ENCODE measurements at regions not wholly inside any gene's neighbourhood (a gene's known extent, or its start where the extent isn't known, plus 50 kb on each side); places are given as distances from the start of the nearest gene placed in this dataset.

DNA sequence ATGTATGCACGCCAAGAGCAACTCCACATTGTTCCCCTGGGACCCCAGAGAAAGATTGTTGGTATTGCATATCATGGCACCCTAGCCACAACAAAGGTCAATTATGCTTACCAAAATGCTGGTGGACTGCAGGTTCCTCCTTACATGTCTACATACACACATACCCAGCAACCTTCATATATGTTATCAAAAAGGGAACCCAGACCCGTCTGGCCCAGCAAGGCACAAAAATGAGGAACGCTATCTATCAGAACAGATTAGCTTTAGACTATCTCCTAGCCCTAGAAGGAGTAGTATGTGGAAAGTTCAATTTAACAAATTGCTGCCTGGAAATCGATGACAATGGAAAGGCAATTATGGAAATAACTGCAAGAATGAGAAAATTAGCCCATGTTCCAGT lies 61.5 kb downstream of the DHRS2 start:
- Histone ChIP-seq H3K27me3 (ENCODE audit: insufficient read depth, low read depth) (no peaks in the 10 kb centered on the region), H3K4me2 (no peak overlapping the region), H3K4me1 (replicated peaks; ENCODE audit: insufficient read depth) (peaks cover 43% of the 10 kb centered on the region), H3F3A (ENCODE audit: insufficient read depth, low read depth) (peaks cover 31% of the 10 kb centered on the region), H3K9me2 (ENCODE audit: insufficient read depth) (no peaks in the 10 kb centered on the region), H3K36me3 (ENCODE audit: low read depth) (peaks cover 4% of the 10 kb centered on the region; the same call in 1 of the 2 replicates), H4K20me1 (ENCODE audit: insufficient read depth) (no peaks in the 10 kb centered on the region), H3K27ac (no peak overlapping the region), H2AFZ (no peak overlapping the region), H3K4me3 (no peak overlapping the region), H3K79me2 (ENCODE audit: low read depth) (no peaks in the 10 kb centered on the region), H3K9me3 (ENCODE audit: insufficient read depth, low read depth) (peaks cover 7% of the 10 kb centered on the region; the same call in 1 of the 2 replicates)
- POLR2A ChIA-PET (ENCODE audit: unreplicated experiment), result no interaction called here
- no peak for DNase-seq
- intact Hi-C loops (cut with micrococcal nuclease; ENCODE audit: unreplicated experiment), result no loop called here
- CTCF ChIA-PET, result no interaction called here
- TF ChIP-seq, protein P1, sequence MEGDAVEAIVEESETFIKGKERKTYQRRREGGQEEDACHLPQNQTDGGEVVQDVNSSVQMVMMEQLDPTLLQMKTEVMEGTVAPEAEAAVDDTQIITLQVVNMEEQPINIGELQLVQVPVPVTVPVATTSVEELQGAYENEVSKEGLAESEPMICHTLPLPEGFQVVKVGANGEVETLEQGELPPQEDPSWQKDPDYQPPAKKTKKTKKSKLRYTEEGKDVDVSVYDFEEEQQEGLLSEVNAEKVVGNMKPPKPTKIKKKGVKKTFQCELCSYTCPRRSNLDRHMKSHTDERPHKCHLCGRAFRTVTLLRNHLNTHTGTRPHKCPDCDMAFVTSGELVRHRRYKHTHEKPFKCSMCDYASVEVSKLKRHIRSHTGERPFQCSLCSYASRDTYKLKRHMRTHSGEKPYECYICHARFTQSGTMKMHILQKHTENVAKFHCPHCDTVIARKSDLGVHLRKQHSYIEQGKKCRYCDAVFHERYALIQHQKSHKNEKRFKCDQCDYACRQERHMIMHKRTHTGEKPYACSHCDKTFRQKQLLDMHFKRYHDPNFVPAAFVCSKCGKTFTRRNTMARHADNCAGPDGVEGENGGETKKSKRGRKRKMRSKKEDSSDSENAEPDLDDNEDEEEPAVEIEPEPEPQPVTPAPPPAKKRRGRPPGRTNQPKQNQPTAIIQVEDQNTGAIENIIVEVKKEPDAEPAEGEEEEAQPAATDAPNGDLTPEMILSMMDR (conservative IDR thresholded peaks at IDR 0.05), result no peak
- no TSS peak for BruUV-seq (replicated peaks)

DNA sequence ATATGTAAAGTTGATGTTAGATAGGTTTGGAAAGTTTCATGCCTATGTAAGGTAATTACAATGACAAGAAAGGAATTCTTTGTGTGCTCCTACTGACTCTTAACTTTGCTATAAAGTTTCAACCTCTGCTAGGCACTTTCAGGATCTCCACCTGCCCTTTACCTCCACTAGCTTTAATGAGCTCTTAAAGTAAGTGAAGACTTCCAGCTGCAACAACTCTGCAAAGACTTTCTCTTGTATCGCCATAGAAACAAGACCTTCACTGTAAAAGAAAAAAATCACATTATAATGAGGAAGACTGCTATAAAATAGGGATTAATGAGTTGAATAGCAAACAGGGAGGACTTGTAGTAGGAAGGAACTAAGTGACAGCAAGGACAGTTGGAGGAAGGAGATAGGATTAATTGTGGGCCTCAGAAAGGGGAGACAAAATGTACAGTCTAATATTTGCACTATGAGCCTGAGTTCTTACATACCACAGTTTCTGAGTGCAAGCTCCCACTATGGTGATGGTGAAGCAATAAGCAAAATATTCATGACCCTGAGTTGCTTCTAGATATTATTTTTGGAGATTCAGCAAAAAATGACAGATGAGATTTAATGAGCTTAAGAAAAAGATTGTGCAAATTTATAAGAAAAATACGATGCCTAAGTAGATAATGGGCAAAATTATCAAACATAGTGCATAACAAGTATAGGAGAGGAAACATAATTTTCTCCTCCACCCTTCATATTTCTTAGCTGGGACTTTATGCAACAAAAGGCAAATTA lies 66.7 kb downstream of the DHRS2 start:
- no peaks in the 10 kb centered on the region for H3K9me2 ChIP-seq (ENCODE audit: insufficient read depth)
- H3K4me3 ChIP-seq, result no peak overlapping the region
- H3K4me2 ChIP-seq, result no peak overlapping the region
- no peak for DNase-seq
- peaks cover 21% of the 10 kb centered on the region; the same call in 1 of the 2 replicates for H3K9me3 ChIP-seq (ENCODE audit: insufficient read depth, low read depth)
- intact Hi-C loops (cut with micrococcal nuclease; ENCODE audit: unreplicated experiment), result no loop called here
- H2AFZ ChIP-seq, result no peak overlapping the region
- ChIA-PET POLR2A (ENCODE audit: unreplicated experiment) (no interaction called here), CTCF (no interaction called here)
- H3F3A ChIP-seq (ENCODE audit: insufficient read depth, low read depth), result no peaks in the 10 kb centered on the region
- no peaks in the 10 kb centered on the region for H4K20me1 ChIP-seq (ENCODE audit: insufficient read depth)
- H3K27ac ChIP-seq, result no peak overlapping the region
- H3K36me3 ChIP-seq (ENCODE audit: low read depth), result peaks cover 18% of the 10 kb centered on the region
- H3K79me2 ChIP-seq (ENCODE audit: low read depth), result no peaks in the 10 kb centered on the region
- H3K4me1 ChIP-seq (replicated peaks; ENCODE audit: insufficient read depth), result no peaks in the 10 kb centered on the region
- TF ChIP-seq, protein P1 (conservative IDR thresholded peaks at IDR 0.05), result no peak
- TF ChIP-seq EZH2 (IDR thresholded peaks at IDR 0.05; ENCODE audit: low read depth), result no peak
- no TSS peak for BruUV-seq (replicated peaks)
- H3K27me3 ChIP-seq (ENCODE audit: insufficient read depth, low read depth), result no peaks in the 10 kb centered on the region

DNA sequence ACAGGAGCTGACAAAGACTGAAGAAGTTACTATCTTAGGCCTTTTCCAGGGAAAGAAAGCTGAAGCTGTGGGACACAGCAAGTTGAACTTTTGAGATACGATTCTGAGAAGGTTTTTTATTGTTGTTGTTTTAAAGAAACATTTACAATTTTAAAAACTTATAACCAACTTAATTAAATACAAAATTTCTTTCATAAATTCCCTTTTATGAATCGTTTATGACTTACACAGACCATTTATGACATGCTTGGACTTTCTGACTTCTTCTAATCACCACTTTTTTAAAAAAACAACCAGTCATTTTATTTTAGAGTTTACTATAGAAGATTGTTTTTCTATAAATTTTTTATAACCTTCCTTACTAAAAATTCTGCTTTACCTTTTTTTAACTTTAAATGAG lies 68.7 kb downstream of the DHRS2 start:
- H3F3A ChIP-seq (ENCODE audit: insufficient read depth, low read depth), result no peaks in the 10 kb centered on the region
- intact Hi-C loops (cut with micrococcal nuclease; ENCODE audit: unreplicated experiment), result no loop called here
- CTCF ChIA-PET, result no interaction called here

More for the DNA sequence above, 68.7 kb downstream of the DHRS2 start:
- H3K4me2 ChIP-seq, result no peak overlapping the region
- H3K4me1 ChIP-seq (replicated peaks; ENCODE audit: insufficient read depth), result no peaks in the 10 kb centered on the region
- H3K27me3 ChIP-seq (ENCODE audit: insufficient read depth, low read depth), result no peaks in the 10 kb centered on the region
- POLR2A ChIA-PET (ENCODE audit: unreplicated experiment), result interaction anchor here (0.7 kb wide), 1 partner anchor 248 kb away, joined by 3 read pairs; no protein-coding TSS in a partner anchor
- no peak overlapping the region for H3K27ac ChIP-seq
- TF ChIP-seq, protein P1 (conservative IDR thresholded peaks at IDR 0.05), result no peak
- TF ChIP-seq EZH2 (IDR thresholded peaks at IDR 0.05; ENCODE audit: low read depth), result no peak
- H3K79me2 ChIP-seq (ENCODE audit: low read depth), result no peaks in the 10 kb centered on the region
- no peak for DNase-seq
- H4K20me1 ChIP-seq (ENCODE audit: insufficient read depth), result no peaks in the 10 kb centered on the region
- H3K4me3 ChIP-seq, result no peak overlapping the region
- H2AFZ ChIP-seq, result no peak overlapping the region
- no TSS peak for BruUV-seq (replicated peaks)
- no peaks in the 10 kb centered on the region for H3K9me2 ChIP-seq (ENCODE audit: insufficient read depth)
- H3K9me3 ChIP-seq (ENCODE audit: insufficient read depth, low read depth), result peaks cover 21% of the 10 kb centered on the region; the same call in 1 of the 2 replicates
- H3K36me3 ChIP-seq (ENCODE audit: low read depth), result peaks cover 18% of the 10 kb centered on the region

Measured in PC-9 (cell line).